ENCODE measurements at regions not wholly inside any gene's neighbourhood (a gene's known extent, or its start where the extent isn't known, plus 50 kb on each side); places are given as distances from the start of the nearest gene placed in this dataset.

DNA sequence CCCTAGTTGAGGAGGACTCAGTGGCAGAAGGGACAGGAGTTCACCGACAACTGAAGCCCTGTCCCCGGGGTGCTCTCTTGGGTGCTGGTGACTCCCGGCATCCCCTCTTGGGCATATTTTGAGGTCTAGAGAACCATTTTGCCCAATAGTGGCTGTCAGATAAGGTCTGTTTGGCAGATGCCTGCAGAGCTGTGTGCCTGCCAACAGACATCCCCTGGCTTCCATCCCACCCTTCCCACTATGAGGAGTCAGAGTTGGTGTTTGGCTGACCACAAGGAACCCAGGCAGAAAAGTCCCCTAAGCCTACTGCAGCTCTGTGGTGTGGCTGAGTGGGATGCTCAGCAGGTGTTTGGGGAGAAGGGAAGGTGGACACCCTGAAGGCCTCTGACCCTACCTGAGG, 207.0 kb downstream of the AUH start:
- in situ Hi-C loops (cut with HindIII; ENCODE audit: low sequenced_read_pairs), result no loop called here

DNA sequence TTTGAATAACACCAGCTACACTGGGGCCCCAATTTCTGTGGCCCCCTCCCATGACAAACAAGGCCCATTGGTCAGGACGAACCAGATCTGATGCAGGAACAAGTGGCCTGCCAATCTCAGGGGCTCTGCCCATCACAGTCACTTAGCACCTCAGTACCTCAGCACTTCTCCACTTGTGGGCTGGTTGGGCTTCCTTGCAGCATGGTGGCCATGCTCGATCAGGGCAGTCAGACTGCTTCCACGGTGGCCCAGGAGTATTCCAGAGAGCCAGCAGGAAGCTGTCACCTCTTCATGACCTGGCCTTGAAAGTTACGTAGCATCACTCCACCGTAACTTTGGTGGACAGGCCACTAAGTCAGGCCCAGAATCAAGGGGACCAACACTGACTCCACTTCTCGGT, 206.5 kb downstream of the AUH start:
- in situ Hi-C loops (cut with HindIII; ENCODE audit: low sequenced_read_pairs), result no loop called here

DNA sequence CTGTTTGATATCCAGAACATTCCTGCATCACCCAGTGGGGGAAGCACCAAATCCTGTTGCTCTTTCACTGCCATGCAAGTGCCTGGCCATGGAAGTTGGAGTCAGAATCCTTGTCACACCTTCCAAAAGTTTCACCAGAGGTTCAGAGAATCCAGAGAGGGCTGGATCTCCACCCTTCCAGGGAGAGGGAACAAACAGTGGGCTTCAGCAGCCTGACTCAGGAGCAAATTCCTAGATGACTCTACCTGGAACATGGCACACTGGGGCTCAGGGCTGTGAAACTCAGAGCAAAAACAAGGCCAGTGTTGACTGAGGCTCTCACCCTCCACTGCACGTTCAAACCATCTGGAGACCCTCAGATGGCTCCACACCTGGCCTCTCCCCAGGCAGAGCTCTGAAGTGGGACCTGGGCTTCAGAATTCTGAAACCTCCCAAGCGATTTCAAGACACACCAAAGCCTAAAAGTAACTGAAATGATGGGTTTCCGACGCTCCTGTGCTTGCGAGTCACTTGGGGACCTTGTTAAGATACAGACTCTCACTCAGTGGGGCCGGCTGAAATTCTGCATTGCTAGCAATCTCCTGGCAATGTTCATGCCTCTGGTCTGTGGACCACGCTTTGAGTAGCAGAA, 205.9 kb downstream of the AUH start:
- in situ Hi-C loops (cut with HindIII; ENCODE audit: low sequenced_read_pairs), result no loop called here

DNA sequence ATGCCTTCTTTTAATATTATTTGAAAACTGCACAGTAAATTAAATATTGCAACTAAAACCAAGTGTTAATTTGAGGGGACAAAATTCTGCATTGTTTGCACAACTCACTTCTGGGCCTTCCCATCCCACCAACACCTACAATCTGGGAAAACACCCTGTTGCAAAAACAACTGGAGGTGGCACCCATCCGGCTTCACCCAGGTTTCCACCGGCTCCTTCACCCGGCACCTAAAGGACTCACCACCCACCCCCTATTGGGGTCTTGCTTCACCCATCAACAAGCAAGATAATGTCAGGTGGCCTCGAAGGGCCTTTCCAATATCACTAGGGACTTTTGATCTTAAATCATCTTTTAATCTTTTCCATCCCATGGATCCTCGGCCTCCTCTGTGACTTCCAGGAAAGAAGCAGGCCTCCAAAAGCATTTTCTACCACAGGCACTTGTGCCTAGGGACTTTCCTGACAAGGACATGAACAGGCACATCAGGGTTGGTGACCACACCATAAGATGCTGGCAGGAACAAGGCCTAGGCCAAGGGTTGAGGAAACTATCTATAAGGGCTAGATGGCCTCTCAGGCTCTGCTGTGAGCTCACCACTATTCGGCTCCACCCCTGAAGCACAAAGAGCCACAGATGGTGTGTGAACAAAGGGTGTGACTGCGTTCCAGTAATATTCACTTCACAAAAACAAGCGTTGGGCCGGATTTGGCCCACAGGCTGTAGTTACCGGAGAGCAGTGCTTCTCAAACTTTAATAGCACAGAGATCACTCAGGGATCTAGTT, 205.1 kb downstream of the AUH start:
- in situ Hi-C loops (cut with HindIII; ENCODE audit: low sequenced_read_pairs), result no loop called here

GRCh38 chr9:91157883-91158282, 203.8 kb downstream of the AUH start:
- in situ Hi-C loops (cut with HindIII; ENCODE audit: low sequenced_read_pairs), result no loop called here

DNA sequence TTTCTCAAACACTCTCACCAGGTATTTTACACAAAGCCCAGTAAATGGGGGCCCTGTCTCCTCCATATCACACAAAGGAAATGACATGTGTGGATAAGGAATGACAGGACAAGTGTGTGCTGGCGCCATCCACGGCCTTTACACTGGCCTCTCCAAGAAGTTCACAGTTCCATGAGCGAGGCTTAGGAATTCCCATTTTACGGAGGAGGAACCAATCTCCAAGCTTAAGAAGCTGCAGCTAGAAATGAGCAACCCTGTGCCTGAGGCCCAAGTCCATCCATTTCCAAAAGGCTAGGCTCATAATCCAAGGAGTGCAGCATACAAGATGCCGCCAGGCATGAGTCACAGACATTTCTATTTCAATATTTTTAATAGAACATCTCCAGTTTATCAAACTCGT, 203.4 kb downstream of the AUH start:
- in situ Hi-C loops (cut with HindIII; ENCODE audit: low sequenced_read_pairs), result no loop called here

- in situ Hi-C loops (cut with HindIII; ENCODE audit: low sequenced_read_pairs), result no loop called here
Measured at GRCh38 chr9:91158946-91159345, 202.8 kb downstream of the AUH start.

DNA sequence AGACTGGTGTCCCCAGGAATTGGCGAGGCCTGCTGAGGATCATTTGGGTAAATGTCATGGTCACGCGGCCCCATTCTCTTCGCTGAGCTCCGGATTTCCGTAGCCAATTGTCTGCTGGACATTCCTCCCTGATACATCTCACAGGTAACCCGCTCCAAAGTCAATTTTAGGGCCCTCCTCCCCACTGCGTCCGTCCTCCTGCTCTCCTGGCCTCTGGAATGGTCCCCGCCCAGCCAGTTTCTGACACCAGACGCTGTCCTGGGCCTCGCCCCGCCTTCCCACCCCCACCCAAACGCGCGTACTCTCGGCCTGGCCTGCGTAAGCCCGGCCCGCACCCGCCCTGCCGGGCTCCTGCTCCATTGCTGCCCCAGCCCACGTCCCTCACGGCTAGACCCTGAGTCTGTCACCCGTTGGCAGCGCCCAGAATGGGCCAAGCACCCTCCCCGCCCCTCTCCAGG, 202.0 kb downstream of the AUH start:
- in situ Hi-C loops (cut with HindIII; ENCODE audit: low sequenced_read_pairs), result no loop called here

DNA sequence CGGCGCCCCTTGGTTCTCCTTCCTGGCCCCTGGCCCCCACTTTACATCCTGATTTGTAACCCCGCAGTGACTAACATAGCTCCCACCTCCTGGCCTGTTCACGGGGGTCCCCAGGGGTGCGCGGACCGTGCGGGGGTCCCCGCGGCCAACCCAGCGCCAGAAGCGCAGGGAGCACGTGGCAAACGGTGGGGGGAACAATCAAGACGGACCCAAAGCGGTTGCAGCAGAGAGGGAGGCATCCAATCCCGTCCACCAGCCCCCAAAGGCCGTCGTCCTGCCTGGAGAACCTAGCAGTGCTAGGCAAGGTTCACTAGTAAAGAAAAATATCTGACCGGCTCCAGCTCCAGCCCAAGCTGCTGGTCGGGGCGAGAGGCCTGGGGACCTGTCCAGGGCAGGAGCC, 201.5 kb downstream of the AUH start:
- in situ Hi-C loops (cut with HindIII; ENCODE audit: low sequenced_read_pairs), result no loop called here

GRCh38 chr9:91160599-91161464, 200.9 kb downstream of the AUH start:
- in situ Hi-C loops (cut with HindIII; ENCODE audit: low sequenced_read_pairs), result no loop called here

DNA sequence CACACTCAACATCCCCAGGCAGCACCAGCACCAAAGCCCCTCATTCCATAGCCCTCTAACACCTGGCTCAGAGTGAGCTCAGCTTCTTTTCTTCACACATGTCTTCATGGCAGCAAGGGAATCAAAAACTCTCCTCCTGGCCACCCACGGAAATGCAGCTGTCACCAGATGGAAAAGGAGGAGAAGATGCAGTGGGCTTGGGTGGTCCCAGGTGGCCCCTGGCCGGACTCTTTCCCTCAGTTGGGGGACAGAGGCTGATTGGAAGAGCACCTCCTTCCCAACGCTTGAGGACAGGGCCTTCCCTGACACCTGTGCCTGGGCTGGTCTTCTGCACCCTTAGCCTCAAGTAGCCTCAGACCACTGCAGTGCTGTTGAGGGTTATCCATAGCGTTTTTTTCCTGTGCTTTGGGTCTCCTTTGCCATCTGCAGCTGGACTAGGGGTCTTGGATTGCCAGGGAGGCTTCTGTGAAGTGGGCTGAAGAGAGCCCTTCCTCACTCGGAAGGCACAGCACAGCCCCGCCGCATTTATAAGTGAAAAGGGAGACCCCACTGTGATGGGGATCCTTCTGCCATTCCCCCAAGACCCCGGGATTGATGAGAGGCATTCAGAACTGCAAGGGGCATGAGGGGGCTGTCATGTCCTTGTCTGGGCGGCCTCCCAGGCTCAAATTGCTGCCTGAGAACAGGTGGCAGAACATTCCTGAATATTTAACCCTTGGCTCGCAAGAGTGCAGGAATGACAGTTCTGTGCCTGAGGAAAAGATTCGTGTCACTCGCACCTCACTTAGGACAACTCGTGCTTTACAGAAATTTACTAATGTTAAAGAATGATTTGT, 200.0 kb downstream of the AUH start:
- in situ Hi-C loops (cut with HindIII; ENCODE audit: low sequenced_read_pairs), result no loop called here

DNA sequence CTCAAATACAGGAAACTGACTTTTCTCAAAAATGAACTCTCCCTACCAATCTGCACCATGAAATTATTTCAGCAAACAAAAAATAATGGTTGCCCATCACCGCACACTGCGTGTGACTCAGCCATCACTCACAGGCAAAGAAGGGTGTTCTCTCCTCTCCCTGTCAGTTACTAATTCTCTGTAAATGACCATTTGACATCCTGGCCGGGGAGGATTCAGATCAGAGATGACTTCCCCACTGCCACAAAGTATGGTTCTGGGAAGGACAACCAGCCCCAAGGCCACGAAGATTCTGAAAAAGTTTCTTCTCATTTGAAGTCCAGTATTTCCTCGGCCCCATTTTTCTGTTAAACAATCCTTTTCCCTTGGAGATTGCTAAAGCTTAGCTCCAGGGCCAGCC, 199.4 kb downstream of the AUH start:
- in situ Hi-C loops (cut with HindIII; ENCODE audit: low sequenced_read_pairs), result no loop called here

DNA sequence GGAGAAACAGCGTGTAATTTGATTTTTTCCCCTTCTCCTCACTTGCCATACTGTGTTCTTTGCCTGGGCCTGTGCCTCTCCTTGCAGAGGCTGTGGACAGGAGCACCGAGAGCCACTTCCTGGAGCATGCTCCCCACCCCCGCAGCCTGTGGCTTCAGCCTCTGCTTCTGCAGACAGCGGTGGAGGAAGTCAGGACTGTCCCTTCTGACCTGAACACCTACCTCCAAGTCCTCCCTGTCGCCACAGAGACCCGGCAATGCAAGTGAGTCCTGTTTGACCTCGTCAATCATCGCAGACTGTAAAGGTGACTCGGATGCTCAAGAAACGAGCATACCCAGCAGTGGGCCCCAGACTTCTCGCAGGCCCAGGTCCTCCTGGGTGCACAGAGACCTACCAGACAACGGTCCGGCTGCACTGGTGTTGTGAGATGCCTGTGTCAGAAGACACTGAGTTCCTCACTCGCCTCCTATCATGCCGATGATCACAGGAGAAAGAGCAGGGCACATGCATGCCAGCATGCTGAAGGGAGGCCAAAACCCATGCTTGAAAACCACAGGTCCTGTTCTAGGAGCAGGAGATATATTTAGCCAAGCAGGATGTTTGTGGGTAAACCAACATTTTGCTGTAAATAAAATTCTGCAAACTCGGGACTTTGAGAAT, 198.8 kb downstream of the AUH start:
- in situ Hi-C loops (cut with HindIII; ENCODE audit: low sequenced_read_pairs), result no loop called here

- in situ Hi-C loops (cut with HindIII; ENCODE audit: low sequenced_read_pairs), result no loop called here
Measured at GRCh38 chr9:91163444-91163772, 198.3 kb downstream of the AUH start.

GRCh38 chr9:91163773-91164471, 197.8 kb downstream of the AUH start:
- in situ Hi-C loops (cut with HindIII; ENCODE audit: low sequenced_read_pairs), result no loop called here

Measured in DLD1 (cell line).